SK-N-SH (cell line): ENCODE measurements at regions not wholly inside any gene's neighbourhood (a gene's known extent, or its start where the extent isn't known, plus 50 kb on each side); places are given as distances from the start of the nearest gene placed in this dataset.

ENCODE experiments used
- CTCF ChIA-PET: fragments of 300-600, 350-600 bp; formaldehyde crosslinking; extraction: SDS; loops from one replicate; lab custom pipeline; 2021; lab: Yijun Ruan, JAX
- POLR2A ChIA-PET: fragments of 350-600 bp; sonication (Branson Sonifier 250); formaldehyde crosslinking; extraction: SDS; loops from one replicate; lab custom pipeline; 2020; ENCODE audit warnings: antibody characterized with exemption, inconsistent platforms; lab: Yijun Ruan, JAX
- DNase-seq: peaks from one replicate; pipeline ENCODE4 v3.0.0; 2012
- H2AFZ ChIP-seq: fragments of 200-600 bp; sonication (generic); 2 replicates; pipeline ENCODE4 v1.8.1; 2016; ENCODE audit warnings: antibody characterized with exemption, mild to moderate bottlenecking, low read depth
- H3F3A ChIP-seq: fragments of 200-600 bp; sonication (generic); replicated peaks from 2 replicates; pipeline ENCODE3; 2016; ENCODE audit warnings: antibody characterized with exemption, mild to moderate bottlenecking; ENCODE audit not compliant: insufficient read depth
- H3K27ac ChIP-seq, 2 experiments: fragments of 200-500 bp in 1 of 2; fragments of 200-600 bp in 1 of 2; sonication (Bioruptor generic) in 1 of 2; sonication (generic), shearing (Covaris generic) in 1 of 2; 2 replicates each; pipeline versions ENCODE4 v1.5.1 to v1.6.1; 2014 to 2016; ENCODE audit warnings: low read depth in 2 of 2, inconsistent platforms in 1 of 2, low read length in 1 of 2, mild to moderate bottlenecking in 1 of 2, mixed read lengths in 1 of 2
- H3K27me3 ChIP-seq: fragments of 200-600 bp; sonication (generic), shearing (Covaris generic); 2 replicates; pipeline ENCODE4 v1.6.1; 2016; ENCODE audit warnings: mixed run types; ENCODE audit not compliant: insufficient read depth
- H3K36me3 ChIP-seq, 2 experiments: fragments of 200-500 bp in 1 of 2; fragments of 200-600 bp in 1 of 2; sonication (Bioruptor generic) in 1 of 2; sonication (generic) in 1 of 2; replicated peaks in 1 of 2; 2 replicates each; pipeline versions ENCODE3 to v1.5.1; 2014 to 2016; ENCODE audit warnings: low read length in 1 of 2, mild to moderate bottlenecking in 1 of 2; ENCODE audit not compliant: insufficient read depth in 2 of 2, control insufficient read depth in 1 of 2
- H3K4me1 ChIP-seq, 2 experiments: fragments of 200-500 bp in 1 of 2; fragments of 200-600 bp in 1 of 2; sonication (Bioruptor generic) in 1 of 2; sonication (generic), shearing (Covaris generic) in 1 of 2; 2 replicates each; pipeline versions ENCODE4 v1.5.1 to v1.6.1; 2014 to 2016; ENCODE audit warnings: low read depth in 1 of 2, low read length in 1 of 2, mixed run types in 1 of 2; ENCODE audit not compliant: insufficient read depth in 2 of 2, control insufficient read depth in 1 of 2
- H3K4me2 ChIP-seq: fragments of 200-600 bp; sonication (generic), shearing (Covaris generic); 2 replicates; pipeline ENCODE4 v1.6.1; 2017; ENCODE audit warnings: mixed run types
- H3K4me3 ChIP-seq, 2 experiments: fragments of 200-500 bp in 1 of 2; fragments of 200-600 bp in 1 of 2; sonication (Bioruptor generic) in 1 of 2; sonication (generic), shearing (Covaris generic) in 1 of 2; 2 replicates each; pipeline versions ENCODE4 v1.5.1 to v1.8.1; 2014 to 2016; ENCODE audit warnings: low read depth in 2 of 2, inconsistent platforms in 1 of 2, low read length in 1 of 2, mild to moderate bottlenecking in 1 of 2, mixed read lengths in 1 of 2, moderate library complexity in 1 of 2
- H3K79me2 ChIP-seq: fragments of 200-600 bp; sonication (generic); 2 replicates; pipeline ENCODE4 v1.8.1; 2017; ENCODE audit warnings: mild to moderate bottlenecking; ENCODE audit not compliant: insufficient read depth
- H3K9ac ChIP-seq: fragments of 200-600 bp; sonication (generic); 2 replicates; pipeline ENCODE4 v1.6.1; 2017; ENCODE audit warnings: mixed run types
- H3K9me2 ChIP-seq: fragments of 200-600 bp; sonication (generic); 2 replicates; pipeline ENCODE4 v1.6.1; 2017; ENCODE audit warnings: mixed run types
- H3K9me3 ChIP-seq: fragments of 200-600 bp; sonication (generic); 2 replicates; pipeline ENCODE4 v1.6.1; 2017; ENCODE audit warnings: mixed run types, mild to moderate bottlenecking, moderate library complexity
- H4K20me1 ChIP-seq: fragments of 200-600 bp; sonication (generic); 2 replicates; pipeline ENCODE4 v1.6.1; 2017; ENCODE audit warnings: mild to moderate bottlenecking, mixed run types; ENCODE audit not compliant: insufficient read depth
- EP300 ChIP-seq, 2 experiments: IDR thresholded peaks; 2 replicates each; pipeline versions ENCODE4 v1.4.0 to v1.6.1; 2012; ENCODE audit warnings: borderline replicate concordance in 1 of 2, low read depth in 1 of 2, low read length in 1 of 2
- FOXJ3 ChIP-seq: sonication (generic); formaldehyde crosslinking; IDR thresholded peaks from 2 replicates; pipeline ENCODE4 v1.5.1; 2020; ENCODE audit warnings: mild to moderate bottlenecking, missing genetic modification reagents
- MEF2A ChIP-seq: IDR thresholded peaks from 2 replicates; pipeline ENCODE4 v1.4.0; 2012; ENCODE audit warnings: low read depth, borderline replicate concordance
- NRF1 ChIP-seq: IDR thresholded peaks from 2 replicates; pipeline ENCODE4 v1.6.1; 2012; ENCODE audit warnings: low read depth, mild to moderate bottlenecking, low read length
- POLR2AphosphoS5 ChIP-seq: IDR thresholded peaks from 2 replicates; pipeline ENCODE4 v1.6.1; 2012; ENCODE audit warnings: low read depth, low read length
- RAD21 ChIP-seq: IDR thresholded peaks from 2 replicates; pipeline ENCODE4 v1.6.1; 2012; ENCODE audit warnings: mild to moderate bottlenecking, low read length
- RXRA ChIP-seq: IDR thresholded peaks from 2 replicates; pipeline ENCODE4 v1.4.0; 2012; ENCODE audit warnings: low read depth, mild to moderate bottlenecking, borderline replicate concordance
- TCF12 ChIP-seq: IDR thresholded peaks from 2 replicates; pipeline ENCODE4 v1.4.0; 2012
- YY1 ChIP-seq: IDR thresholded peaks from 2 replicates; pipeline ENCODE4 v1.4.0; 2012; ENCODE audit warnings: low read depth, mild to moderate bottlenecking
- WGBS: methylation state at CpG from one replicate; pipeline ENCODE4 v1.1.6; 2017; ENCODE audit warnings: low lambda C conversion rate; 5-methylcytosine and 5-hydroxymethylcytosine counted together
- TF ChIP-seq, protein P1 (sequence below): IDR thresholded peaks from 2 replicates; pipeline ENCODE4 v1.4.0; 2012; ENCODE audit warnings: low read depth
- TF ChIP-seq, protein P2 (sequence below): IDR thresholded peaks from 2 replicates; pipeline ENCODE4; 2012

DNA sequence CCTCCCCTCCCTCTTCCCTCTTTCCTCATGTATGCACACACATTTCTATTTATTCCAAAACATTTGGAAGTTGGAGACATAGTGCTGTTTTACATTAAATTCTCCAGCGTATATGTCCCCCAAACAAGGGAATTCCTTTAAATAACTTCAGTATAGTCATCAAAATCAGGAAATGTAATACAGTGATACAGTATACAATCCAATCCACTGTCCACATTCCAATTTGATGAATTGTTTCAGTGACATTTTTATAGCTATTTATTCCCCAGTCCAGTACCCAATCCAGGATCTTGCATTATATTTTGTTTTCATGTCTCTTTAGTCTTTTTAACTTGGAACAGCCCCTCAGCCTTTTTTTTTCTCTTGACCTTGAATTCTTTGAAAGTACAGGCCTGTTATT lies 233.0 kb downstream of the DKK2 start:
- Histone ChIP-seq H3K4me1 (peaks cover 0 to 6% of the 10 kb centered on the region in 2 experiments; a peak in 1 of 4 replicates), H3K4me2 (no peak overlapping the region), H3F3A (peaks cover 4% of the 10 kb centered on the region), H3K27ac (peak overlapping the region; percentile 6 to 22; a peak in 1 of 4 replicates), H3K27me3 (no peaks in the 10 kb centered on the region), H3K9me3 (0 out of 2 replicates have a peak, but pooled peaks cover 8% of the 10 kb centered on the region), H2AFZ (no peak overlapping the region), H3K4me3 (no peak overlapping the region), H3K79me2 (no peaks in the 10 kb centered on the region), H4K20me1 (no peaks in the 10 kb centered on the region), H3K9ac (no peak overlapping the region), H3K36me3 (no peaks in the 10 kb centered on the region), H3K9me2 (no peaks in the 10 kb centered on the region)
- CTCF ChIA-PET, result interaction anchor here (0.7 to 0.9 kb wide), 2 partner anchors 25 to 774 kb away, joined by 3 read pairs; no protein-coding TSS in a partner anchor
- WGBS, result 17% methylated on average over 1 of the region's 1 CpG
- POLR2A ChIA-PET, result no interaction called here
- TF ChIP-seq, protein P1, sequence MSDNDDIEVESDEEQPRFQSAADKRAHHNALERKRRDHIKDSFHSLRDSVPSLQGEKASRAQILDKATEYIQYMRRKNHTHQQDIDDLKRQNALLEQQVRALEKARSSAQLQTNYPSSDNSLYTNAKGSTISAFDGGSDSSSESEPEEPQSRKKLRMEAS, result no peak
- TF ChIP-seq YY1 (no peak), POLR2AphosphoS5 (no peak), RXRA (no peak; the same call in 1 of the 2 replicates), MEF2A (no peak), RAD21 (no peak), EP300 (IDR thresholded peaks at IDR 0.05; ENCODE audit: borderline replicate concordance in 1 of 2, low read depth in 1 of 2, low read length in 1 of 2) (no peak), TCF12 (peak; percentile 31; the same call in 1 of the 2 replicates), NRF1 (no peak), FOXJ3 (CRISPR knock-in tag) (no peak)
- TF ChIP-seq, protein P2, sequence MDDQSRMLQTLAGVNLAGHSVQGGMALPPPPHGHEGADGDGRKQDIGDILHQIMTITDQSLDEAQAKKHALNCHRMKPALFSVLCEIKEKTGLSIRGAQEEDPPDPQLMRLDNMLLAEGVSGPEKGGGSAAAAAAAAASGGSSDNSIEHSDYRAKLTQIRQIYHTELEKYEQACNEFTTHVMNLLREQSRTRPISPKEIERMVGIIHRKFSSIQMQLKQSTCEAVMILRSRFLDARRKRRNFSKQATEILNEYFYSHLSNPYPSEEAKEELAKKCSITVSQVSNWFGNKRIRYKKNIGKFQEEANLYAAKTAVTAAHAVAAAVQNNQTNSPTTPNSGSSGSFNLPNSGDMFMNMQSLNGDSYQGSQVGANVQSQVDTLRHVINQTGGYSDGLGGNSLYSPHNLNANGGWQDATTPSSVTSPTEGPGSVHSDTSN, result peak; percentile 21; the same call in 1 of the 2 replicates
- TF ChIP-seq, all 33 proteins: peak for 2
- no peak for DNase-seq

DNA sequence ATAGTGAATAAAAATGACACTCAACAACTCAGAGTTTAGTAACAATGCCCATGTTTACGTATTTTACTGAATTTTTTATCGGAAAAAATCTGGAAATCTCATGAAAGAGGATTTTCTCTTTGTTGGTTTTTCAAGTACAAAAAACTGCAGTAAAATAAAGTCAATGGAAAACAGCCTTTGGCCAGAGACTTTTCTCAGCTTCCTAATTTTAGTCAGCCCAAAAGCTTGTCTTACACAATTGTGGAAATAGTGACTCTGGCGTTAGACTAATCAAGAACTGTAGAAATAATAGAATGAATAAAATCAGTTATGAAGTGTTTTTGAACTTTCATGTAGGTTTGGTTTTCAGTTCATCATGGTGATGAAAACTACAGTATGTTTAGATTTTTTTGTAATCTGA lies 234.7 kb downstream of the DKK2 start:
- H3K79me2 ChIP-seq, result no peaks in the 10 kb centered on the region
- no peaks in the 10 kb centered on the region for H3K36me3 ChIP-seq
- H3K27me3 ChIP-seq, result no peaks in the 10 kb centered on the region
- H2AFZ ChIP-seq, result no peak overlapping the region
- CTCF ChIA-PET, result interaction anchor here (0.7 kb wide), 1 partner anchor 14 kb away, joined by 3 read pairs; no protein-coding TSS in a partner anchor
- POLR2A ChIA-PET, result no interaction called here
- H4K20me1 ChIP-seq, result no peaks in the 10 kb centered on the region
- no peak overlapping the region for H3K4me3 ChIP-seq
- no peak overlapping the region for H3K9ac ChIP-seq
- peaks cover 4% of the 10 kb centered on the region for H3F3A ChIP-seq
- H3K9me2 ChIP-seq, result no peaks in the 10 kb centered on the region
- H3K27ac ChIP-seq, result no peak overlapping the region
- no peak for TF ChIP-seq EP300 (IDR thresholded peaks at IDR 0.05; ENCODE audit: borderline replicate concordance in 1 of 2, low read depth in 1 of 2, low read length in 1 of 2)
- TF ChIP-seq, protein P2, result no peak
- 65% methylated on average over 3 of the region's 3 CpGs for WGBS
- H3K9me3 ChIP-seq, result 0 out of 2 replicates have a peak, but pooled peaks cover 2% of the 10 kb centered on the region
- peaks cover 0 to 6% of the 10 kb centered on the region in 2 experiments; a peak in 1 of 4 replicates for H3K4me1 ChIP-seq
- no peak for DNase-seq
- no peak overlapping the region for H3K4me2 ChIP-seq
